Liver (tissue), 3 donors: ENCODE measurements at regions not wholly inside any gene's neighbourhood (a gene's known extent, or its start where the extent isn't known, plus 50 kb on each side); places are given as distances from the start of the nearest gene placed in this dataset.

Experiments
- ATF3 ChIP-seq: IDR thresholded peaks from 2 replicates; pipeline ENCODE4 v1.6.1; 2016; ENCODE audit warnings: antibody characterized with exemption
- CTCF ChIP-seq: fragments of 150-350 bp; IDR thresholded peaks from 2 replicates; pipeline ENCODE4 v1.5.1; 2017; ENCODE audit warnings: improper control_type of control experiment, low read depth, low read length; ENCODE audit not compliant: missing input control
- FOXA1 ChIP-seq: IDR thresholded peaks from 2 replicates; pipeline ENCODE4 v1.6.1; 2016; ENCODE audit warnings: antibody characterized with exemption
- GABPA ChIP-seq, 2 donors: IDR thresholded peaks in 1 of 2; conservative IDR thresholded peaks in 1 of 2; 2 replicates each; pipeline ENCODE4 v1.6.1; 2016; ENCODE audit warnings: antibody characterized with exemption in 2 of 2, mild to moderate bottlenecking in 1 of 2, moderate library complexity in 1 of 2
- JUND ChIP-seq, 2 donors: IDR thresholded peaks; 2 replicates each; pipeline ENCODE4 v1.6.1; 2016; ENCODE audit warnings: antibody characterized with exemption in 2 of 2
- MAX ChIP-seq: IDR thresholded peaks from 2 replicates; pipeline ENCODE4 v1.6.1; 2016; ENCODE audit warnings: antibody characterized with exemption
- NR2F2 ChIP-seq: IDR thresholded peaks from 2 replicates; pipeline ENCODE4 v1.6.1; 2016; ENCODE audit warnings: antibody characterized with exemption
- RAD21 ChIP-seq, 2 donors: IDR thresholded peaks; 2 replicates each; pipeline ENCODE4 v1.6.1; 2016; ENCODE audit warnings: antibody characterized with exemption in 2 of 2, mild to moderate bottlenecking in 2 of 2
- REST ChIP-seq: IDR thresholded peaks from 2 replicates; pipeline ENCODE4 v1.6.1; 2016; ENCODE audit warnings: antibody characterized with exemption, mild to moderate bottlenecking
- RXRA ChIP-seq, 2 donors: IDR thresholded peaks; 2 replicates each; pipeline ENCODE4 v1.6.1; 2017 to 2018; ENCODE audit warnings: antibody characterized with exemption in 2 of 2, mild to moderate bottlenecking in 1 of 2
- SP1 ChIP-seq: IDR thresholded peaks from 2 replicates; pipeline ENCODE4 v1.6.1; 2018; ENCODE audit warnings: antibody characterized with exemption, mild to moderate bottlenecking
- TAF1 ChIP-seq: conservative IDR thresholded peaks from 2 replicates; pipeline ENCODE4 v1.6.1; 2016; ENCODE audit warnings: antibody characterized with exemption, mild to moderate bottlenecking
- YY1 ChIP-seq: IDR thresholded peaks from 2 replicates; pipeline ENCODE4 v1.6.1; 2016; ENCODE audit warnings: antibody characterized with exemption, mild to moderate bottlenecking
- ZBTB33 ChIP-seq: IDR thresholded peaks from 2 replicates; pipeline ENCODE4 v1.6.1; 2016; ENCODE audit warnings: antibody characterized with exemption
- donor health status: healthy.
- donor health status: healthy.

- TF ChIP-seq CTCF = no peak
- no peak for TF ChIP-seq RXRA (IDR thresholded peaks at IDR 0.05)
- TF ChIP-seq JUND (IDR thresholded peaks at IDR 0.05) = no peak
- no peak for TF ChIP-seq ATF3
- TF ChIP-seq REST = no peak
- TF ChIP-seq YY1 = no peak
- TF ChIP-seq NR2F2 = no peak
- no peak for TF ChIP-seq MAX
- TF ChIP-seq GABPA (IDR thresholded peaks at IDR 0.05 in 1 of 2, conservative IDR thresholded peaks at IDR 0.05 in 1 of 2) = no peak
- TF ChIP-seq RAD21 (IDR thresholded peaks at IDR 0.05) = no peak
- no peak for TF ChIP-seq ZBTB33
- no peak for TF ChIP-seq SP1
- TF ChIP-seq FOXA1 = no peak
- no peak for TF ChIP-seq TAF1
Observed at GRCh38 chr18:14916181-14916580, 168.2 kb downstream of the ANKRD30B start.
